MM.1S (cell line): ENCODE measurements at regions not wholly inside any gene's neighbourhood (a gene's known extent, or its start where the extent isn't known, plus 50 kb on each side); places are given as distances from the start of the nearest gene placed in this dataset.

Source experiments
- DNase-seq: peaks from one replicate; pipeline ENCODE4 v3.0.0-alpha.2; 2015
- H2AFZ ChIP-seq: fragments of 300-600 bp; sonication (generic); 2 replicates; pipeline ENCODE4 v1.6.0; 2016; ENCODE audit warnings: antibody characterized with exemption, low read length
- H3F3A ChIP-seq: fragments of 300-600 bp; sonication (generic); 2 replicates; pipeline ENCODE4 v1.6.1; 2016; ENCODE audit warnings: mild to moderate bottlenecking, antibody characterized with exemption, low read length, moderate library complexity, mixed read lengths; ENCODE audit not compliant: insufficient read depth
- H3K27ac ChIP-seq: fragments of 300-600 bp; sonication (generic); 2 replicates; pipeline ENCODE4 v1.5.1; 2016; ENCODE audit warnings: mild to moderate bottlenecking, low read length
- H3K27me3 ChIP-seq: fragments of 300-600 bp; sonication (generic); replicated peaks from 2 replicates; pipeline ENCODE4 v1.6.0; 2016; ENCODE audit warnings: low read length; ENCODE audit not compliant: insufficient read depth
- H3K36me3 ChIP-seq: fragments of 300-600 bp; sonication (generic); replicated peaks from 2 replicates; pipeline ENCODE4 v1.6.1; 2016; ENCODE audit warnings: mild to moderate bottlenecking, low read length, mixed read lengths; ENCODE audit not compliant: insufficient read depth
- H3K4me1 ChIP-seq: fragments of 300-600 bp; sonication (generic); 2 replicates; pipeline ENCODE4 v1.6.1; 2016; ENCODE audit warnings: low read length, mixed read lengths
- H3K4me2 ChIP-seq: fragments of 300-600 bp; sonication (generic); 2 replicates; pipeline ENCODE4 v1.6.0; 2016; ENCODE audit warnings: low read depth, low read length
- H3K4me3 ChIP-seq: fragments of 300-600 bp; sonication (generic); 2 replicates; pipeline ENCODE4 v1.5.1; 2016; ENCODE audit warnings: low read length, mixed read lengths
- H3K79me2 ChIP-seq: fragments of 300-600 bp; sonication (generic); 2 replicates; pipeline ENCODE4 v1.6.1; 2016; ENCODE audit warnings: mixed run types, low read length, mixed read lengths
- H3K9ac ChIP-seq: fragments of 300-600 bp; sonication (generic); 2 replicates; pipeline ENCODE4 v1.6.1; 2016; ENCODE audit warnings: low read length, mixed read lengths
- H3K9me2 ChIP-seq: fragments of 300-600 bp; sonication (generic); replicated peaks from 2 replicates; pipeline ENCODE4 v1.6.1; 2016; ENCODE audit warnings: mild to moderate bottlenecking, low read length, mixed read lengths; ENCODE audit not compliant: insufficient read depth
- H3K9me3 ChIP-seq: fragments of 300-600 bp; sonication (generic); replicated peaks from 2 replicates; pipeline ENCODE4 v1.6.1; 2016; ENCODE audit warnings: mild to moderate bottlenecking, low read length, mixed read lengths; ENCODE audit not compliant: insufficient read depth
- H4K20me1 ChIP-seq: fragments of 300-600 bp; sonication (generic); 2 replicates; pipeline ENCODE4 v1.6.1; 2016; ENCODE audit warnings: mild to moderate bottlenecking, low read length, moderate library complexity, mixed read lengths; ENCODE audit not compliant: insufficient read depth
- EZH2 ChIP-seq: fragments of 300-600 bp; sonication (generic); optimal IDR thresholded peaks from 2 replicates; pipeline ENCODE3; 2017; ENCODE audit warnings: low read depth, mild to moderate bottlenecking, antibody characterized with exemption, low read length, mixed read lengths
- EZH2phosphoT487 ChIP-seq: fragments of 300-600 bp; sonication (generic); IDR thresholded peaks from 2 replicates; pipeline ENCODE4 v1.6.1; 2018; ENCODE audit warnings: antibody characterized with exemption, low read length
- TF ChIP-seq, protein P1 (sequence below): fragments of 300-600 bp; sonication (generic); IDR thresholded peaks from 2 replicates; pipeline ENCODE4 v1.5.1; 2016; ENCODE audit warnings: antibody characterized with exemption, low read length, mixed read lengths

- H3K4me2 ChIP-seq: no peak overlapping the region
- DNase-seq: no peak
- H3K4me3 ChIP-seq: no peak overlapping the region
- H3K79me2 ChIP-seq: no peaks in the 10 kb centered on the region
- no peak for TF ChIP-seq EZH2phosphoT487
- TF ChIP-seq, protein P1, sequence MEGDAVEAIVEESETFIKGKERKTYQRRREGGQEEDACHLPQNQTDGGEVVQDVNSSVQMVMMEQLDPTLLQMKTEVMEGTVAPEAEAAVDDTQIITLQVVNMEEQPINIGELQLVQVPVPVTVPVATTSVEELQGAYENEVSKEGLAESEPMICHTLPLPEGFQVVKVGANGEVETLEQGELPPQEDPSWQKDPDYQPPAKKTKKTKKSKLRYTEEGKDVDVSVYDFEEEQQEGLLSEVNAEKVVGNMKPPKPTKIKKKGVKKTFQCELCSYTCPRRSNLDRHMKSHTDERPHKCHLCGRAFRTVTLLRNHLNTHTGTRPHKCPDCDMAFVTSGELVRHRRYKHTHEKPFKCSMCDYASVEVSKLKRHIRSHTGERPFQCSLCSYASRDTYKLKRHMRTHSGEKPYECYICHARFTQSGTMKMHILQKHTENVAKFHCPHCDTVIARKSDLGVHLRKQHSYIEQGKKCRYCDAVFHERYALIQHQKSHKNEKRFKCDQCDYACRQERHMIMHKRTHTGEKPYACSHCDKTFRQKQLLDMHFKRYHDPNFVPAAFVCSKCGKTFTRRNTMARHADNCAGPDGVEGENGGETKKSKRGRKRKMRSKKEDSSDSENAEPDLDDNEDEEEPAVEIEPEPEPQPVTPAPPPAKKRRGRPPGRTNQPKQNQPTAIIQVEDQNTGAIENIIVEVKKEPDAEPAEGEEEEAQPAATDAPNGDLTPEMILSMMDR: no peak
- no peak overlapping the region for H2AFZ ChIP-seq
- no peaks in the 10 kb centered on the region for H3K27me3 ChIP-seq
- no peak overlapping the region for H3K9ac ChIP-seq
- no peaks in the 10 kb centered on the region for H3K9me3 ChIP-seq
- no peaks in the 10 kb centered on the region for H3K4me1 ChIP-seq
- no peaks in the 10 kb centered on the region for H3K9me2 ChIP-seq
- no peaks in the 10 kb centered on the region for H3F3A ChIP-seq
- no peaks in the 10 kb centered on the region for H4K20me1 ChIP-seq
- H3K36me3 ChIP-seq: no peaks in the 10 kb centered on the region
- H3K27ac ChIP-seq: no peak overlapping the region
These were observed 282.6 kb downstream of the ADGRA3 start for GRCh38 chr4:22233230-22233629.

GRCh38 chr4:22220965-22221364 lies 272.4 kb upstream of the KCNIP4 start:
- Histone ChIP-seq H3K27me3 (no peaks in the 10 kb centered on the region), H4K20me1 (no peaks in the 10 kb centered on the region), H3K9ac (no peak overlapping the region), H3K9me2 (no peaks in the 10 kb centered on the region), H3K36me3 (no peaks in the 10 kb centered on the region), H3F3A (no peaks in the 10 kb centered on the region), H3K4me3 (no peak overlapping the region), H3K79me2 (no peaks in the 10 kb centered on the region), H3K4me2 (no peak overlapping the region), H3K9me3 (no peaks in the 10 kb centered on the region), H2AFZ (no peak overlapping the region), H3K27ac (no peak overlapping the region), H3K4me1 (no peaks in the 10 kb centered on the region)
- TF ChIP-seq, protein P1: no peak
- TF ChIP-seq EZH2phosphoT487 (no peak), EZH2 (no peak)
- DNase-seq: no peak

DNA sequence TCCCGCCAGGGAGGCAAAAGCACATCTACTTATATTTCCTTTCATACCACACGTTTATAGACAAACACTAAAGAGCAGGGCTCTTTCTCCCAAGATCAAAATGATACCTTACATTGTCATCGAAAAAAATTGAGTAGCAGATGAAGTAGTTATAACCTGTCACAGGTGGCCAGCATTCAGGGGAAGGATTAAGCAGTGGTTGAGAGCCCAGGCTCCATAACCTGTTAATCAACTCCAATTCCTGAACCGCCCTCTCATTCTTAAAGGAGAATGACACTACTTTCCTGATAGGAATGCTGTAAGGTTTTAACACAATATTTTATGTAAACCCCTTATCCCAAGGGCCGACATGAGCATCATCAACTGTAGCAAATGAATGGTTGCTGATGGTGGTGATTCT lies 268.9 kb upstream of the KCNIP4 start:
- H3K4me3 ChIP-seq: no peak overlapping the region

More for the DNA sequence above, 268.9 kb upstream of the KCNIP4 start:
- H3K4me2 ChIP-seq: no peak overlapping the region
- DNase-seq: no peak
- H3F3A ChIP-seq: no peaks in the 10 kb centered on the region
- no peaks in the 10 kb centered on the region for H3K9me2 ChIP-seq
- TF ChIP-seq EZH2: no peak
- no peak for TF ChIP-seq EZH2phosphoT487
- TF ChIP-seq, protein P1: no peak
- H3K27me3 ChIP-seq: no peaks in the 10 kb centered on the region
- H3K9ac ChIP-seq: no peak overlapping the region
- no peaks in the 10 kb centered on the region for H3K79me2 ChIP-seq
- no peaks in the 10 kb centered on the region for H3K36me3 ChIP-seq
- no peaks in the 10 kb centered on the region for H3K4me1 ChIP-seq
- H3K27ac ChIP-seq: no peak overlapping the region
- no peak overlapping the region for H2AFZ ChIP-seq
- H3K9me3 ChIP-seq: no peaks in the 10 kb centered on the region
- no peaks in the 10 kb centered on the region for H4K20me1 ChIP-seq
